Uterus (tissue), 3 donors: ENCODE measurements at regions not wholly inside any gene's neighbourhood (a gene's known extent, or its start where the extent isn't known, plus 50 kb on each side); places are given as distances from the start of the nearest gene placed in this dataset.
"Not testable (repeated sequence)": the region's sequence is repeated elsewhere in the genome, so short reads cannot be mapped to it uniquely, and the experiment has no call there.

ENCODE experiments used
- DNase-seq, 2 donors: peaks; one replicate each; pipeline ENCODE4 v3.0.0-alpha.2; 2019 to 2020
- H3K27ac ChIP-seq, 2 donors: fragments of 200-600 bp; sonication (generic); 1 replicate in 1 of 2; 2 replicates in 1 of 2; pipeline ENCODE4 v1.5.1; 2016 to 2018
- H3K27me3 ChIP-seq, 2 donors: fragments of 200-600 bp; sonication (generic); one replicate each; pipeline ENCODE4 v1.5.1; 2018 to 2019; ENCODE audit warnings: control low read depth in 1 of 2
- H3K36me3 ChIP-seq, 2 donors: fragments of 200-600 bp; sonication (generic); one replicate each; pipeline ENCODE4 v1.5.1; 2019; ENCODE audit warnings: control low read depth in 1 of 2
- H3K4me1 ChIP-seq, 2 donors: fragments of 200-600 bp; sonication (generic); one replicate each; pipeline ENCODE4 v1.5.1; 2018 to 2019; ENCODE audit warnings: control low read depth in 1 of 2
- H3K4me3 ChIP-seq, 2 donors: fragments of 200-600 bp; sonication (generic); 1 replicate in 1 of 2; 2 replicates in 1 of 2; pipeline ENCODE4 v1.5.1; 2018 to 2019; ENCODE audit warnings: mild to moderate bottlenecking in 1 of 2
- H3K9me3 ChIP-seq, 2 donors: fragments of 200-600 bp; sonication (generic); one replicate each; pipeline ENCODE4 v1.5.1; 2019; ENCODE audit warnings: control low read depth in 1 of 2
- CTCF ChIP-seq, 4 experiments: fragments of 200-600 bp in 2 of 4; fragments of 450-650 bp in 2 of 4; sonication (generic) in 2 of 4; IDR thresholded peaks; one replicate each; pipeline ENCODE4 v1.5.1; 2016 to 2019; ENCODE audit warnings: antibody characterized with exemption in 4 of 4, mild to moderate bottlenecking in 2 of 4, moderate library complexity in 1 of 4
- POLR2A ChIP-seq, 2 donors: fragments of 450-650 bp; IDR thresholded peaks; one replicate each; pipeline ENCODE4 v1.6.1; 2016; ENCODE audit warnings: antibody characterized with exemption in 2 of 2, mild to moderate bottlenecking in 1 of 2, moderate library complexity in 1 of 2
- intact Hi-C: fragments of 100-400 bp; cut with DNase I; formaldehyde crosslinking; loops from one replicate; pipeline ENCODE4 v1.15.1; 2023; ENCODE audit warnings: low total_unique reads
- donor health status: DM: yes; HTN: yes; CAD: no.

- H3K9me3 ChIP-seq, result no peaks in the 10 kb centered on the region
- H3K27me3 ChIP-seq, result no peaks in the 10 kb centered on the region
- H3K36me3 ChIP-seq, result no peaks in the 10 kb centered on the region
- no peaks in the 10 kb centered on the region for H3K4me1 ChIP-seq
- no peak overlapping the region for H3K4me3 ChIP-seq
- no peak for DNase-seq
- intact Hi-C loops, result no loop called here
- no peak for TF ChIP-seq POLR2A (IDR thresholded peaks at IDR 0.05)
- no peak for TF ChIP-seq CTCF (IDR thresholded peaks at IDR 0.05)
- no peak overlapping the region for H3K27ac ChIP-seq
Measured at GRCh38 chr7:36062154-36062815, 90.8 kb upstream of the EEPD1 start.

- H3K36me3 ChIP-seq, result no peaks in the 10 kb centered on the region
- no peak overlapping the region for H3K4me3 ChIP-seq
Measured at GRCh38 chr7:36064676-36065075, 88.4 kb upstream of the EEPD1 start.

GRCh38 chr7:36065563-36066342, 87.3 kb upstream of the EEPD1 start:
- H3K9me3 ChIP-seq, H3K4me1 ChIP-seq, H3K27me3 ChIP-seq, H3K27ac ChIP-seq, DNase-seq, H3K4me3 ChIP-seq, intact Hi-C loops, H3K36me3 ChIP-seq: not testable (repeated sequence)

More at GRCh38 chr7:36064676-36065075, 88.4 kb upstream of the EEPD1 start:
- TF ChIP-seq POLR2A (IDR thresholded peaks at IDR 0.05), result no peak
- TF ChIP-seq CTCF (IDR thresholded peaks at IDR 0.05), result no peak
- DNase-seq, result no peak
- intact Hi-C loops, result no loop called here
- no peaks in the 10 kb centered on the region for H3K27me3 ChIP-seq
- no peaks in the 10 kb centered on the region for H3K4me1 ChIP-seq
- H3K27ac ChIP-seq, result no peak overlapping the region
- H3K9me3 ChIP-seq, result no peaks in the 10 kb centered on the region

- no peak for DNase-seq
- H3K27ac ChIP-seq, result no peak overlapping the region
- no peak overlapping the region for H3K4me3 ChIP-seq
- intact Hi-C loops, result no loop called here
- TF ChIP-seq POLR2A (IDR thresholded peaks at IDR 0.05) (no peak), CTCF (IDR thresholded peaks at IDR 0.05) (no peak)
- H3K27me3 ChIP-seq, result no peaks in the 10 kb centered on the region
- no peaks in the 10 kb centered on the region for H3K4me1 ChIP-seq
- H3K9me3 ChIP-seq, result no peaks in the 10 kb centered on the region
- H3K36me3 ChIP-seq, result no peaks in the 10 kb centered on the region
Measured at GRCh38 chr7:36066343-36066664, 86.8 kb upstream of the EEPD1 start.

- TF ChIP-seq POLR2A (IDR thresholded peaks at IDR 0.05) (no peak), CTCF (IDR thresholded peaks at IDR 0.05) (no peak)
- no peaks in the 10 kb centered on the region for H3K4me1 ChIP-seq
- DNase-seq, result no peak
- intact Hi-C loops, result no loop called here
- no peak overlapping the region for H3K27ac ChIP-seq
- no peaks in the 10 kb centered on the region for H3K27me3 ChIP-seq
- H3K4me3 ChIP-seq, result no peak overlapping the region
- no peaks in the 10 kb centered on the region for H3K36me3 ChIP-seq
- H3K9me3 ChIP-seq, result no peaks in the 10 kb centered on the region
Measured at GRCh38 chr7:36070230-36070629, 82.8 kb upstream of the EEPD1 start.
